ENCODE measurements at regions not wholly inside any gene's neighbourhood (a gene's known extent, or its start where the extent isn't known, plus 50 kb on each side); places are given as distances from the start of the nearest gene placed in this dataset.

- Histone ChIP-seq H3K4me1 (no peaks in the 10 kb centered on the region), H3K27ac (replicated peaks in 1 of 4) (no peak overlapping the region), H3K9me3 (no peaks in the 10 kb centered on the region), H3K4me3 (no peak overlapping the region), H3K36me3 (no peaks in the 10 kb centered on the region), H3K27me3 (no peaks in the 10 kb centered on the region)
- intact Hi-C loops (cut with DNase I): no loop called here
- 64% methylated on average over 3 of the region's 3 CpGs for WGBS
- DNase-seq (ENCODE audit: extremely low spot score): no peak
- TF ChIP-seq EP300 (IDR thresholded peaks at IDR 0.05) (no peak), POLR2AphosphoS5 (IDR thresholded peaks at IDR 0.05) (no peak), CTCF (IDR thresholded peaks at IDR 0.05) (no peak), POLR2A (IDR thresholded peaks at IDR 0.05; ENCODE audit: low read depth) (no peak)
Measured at GRCh38 chr3:192068464-192069254, 607.7 kb downstream of the PYDC2 start.

- Histone ChIP-seq H3K4me1 (no peaks in the 10 kb centered on the region), H3K27me3 (no peaks in the 10 kb centered on the region), H3K4me3 (no peak overlapping the region), H3K27ac (replicated peaks in 1 of 4) (no peak overlapping the region), H3K36me3 (no peaks in the 10 kb centered on the region), H3K9me3 (no peaks in the 10 kb centered on the region)
- DNase-seq (ENCODE audit: extremely low spot score): no peak
- intact Hi-C loops (cut with DNase I): no loop called here
- TF ChIP-seq CTCF (IDR thresholded peaks at IDR 0.05): no peak
- TF ChIP-seq POLR2A (IDR thresholded peaks at IDR 0.05; ENCODE audit: low read depth): no peak
- no peak for TF ChIP-seq EP300 (IDR thresholded peaks at IDR 0.05)
- no peak for TF ChIP-seq POLR2AphosphoS5 (IDR thresholded peaks at IDR 0.05)
- WGBS: 71% methylated on average over 5 of the region's 5 CpGs
Measured at GRCh38 chr3:192077795-192078497, 617.0 kb downstream of the PYDC2 start.

- 67% methylated on average over 1 of the region's 1 CpG for WGBS
- H3K4me3 ChIP-seq: no peak overlapping the region
- no peaks in the 10 kb centered on the region for H3K27me3 ChIP-seq
- H3K27ac ChIP-seq (replicated peaks in 1 of 4): no peak overlapping the region
- no peak for TF ChIP-seq POLR2A (IDR thresholded peaks at IDR 0.05; ENCODE audit: low read depth)
- no peak for TF ChIP-seq CTCF (IDR thresholded peaks at IDR 0.05)
- DNase-seq (ENCODE audit: extremely low spot score): no peak
- no peaks in the 10 kb centered on the region for H3K9me3 ChIP-seq
- H3K36me3 ChIP-seq: no peaks in the 10 kb centered on the region
- H3K4me1 ChIP-seq: no peaks in the 10 kb centered on the region
- intact Hi-C loops (cut with DNase I): no loop called here
Measured at GRCh38 chr3:192079098-192079497, 618.1 kb downstream of the PYDC2 start.

- Histone ChIP-seq H3K27ac (replicated peaks in 1 of 4) (no peak overlapping the region), H3K9me3 (no peaks in the 10 kb centered on the region), H3K36me3 (no peaks in the 10 kb centered on the region), H3K4me1 (no peaks in the 10 kb centered on the region), H3K4me3 (no peak overlapping the region), H3K27me3 (no peaks in the 10 kb centered on the region)
- whole genome bisulfite sequencing: 72% methylated on average over 1 of the region's 1 CpG
- no peak for DNase-seq (ENCODE audit: extremely low spot score)
- no peak for TF ChIP-seq CTCF (IDR thresholded peaks at IDR 0.05)
- no peak for TF ChIP-seq EP300 (IDR thresholded peaks at IDR 0.05)
- no peak for TF ChIP-seq POLR2AphosphoS5 (IDR thresholded peaks at IDR 0.05)
- no peak for TF ChIP-seq POLR2A (IDR thresholded peaks at IDR 0.05; ENCODE audit: low read depth)
- intact Hi-C loops (cut with DNase I): no loop called here
Measured at GRCh38 chr3:192080336-192080735, 619.4 kb downstream of the PYDC2 start.

Data from esophagus muscularis mucosa (tissue), 4 donors.